ENCODE measurements at regions not wholly inside any gene's neighbourhood (a gene's known extent, or its start where the extent isn't known, plus 50 kb on each side); places are given as distances from the start of the nearest gene placed in this dataset.

- Histone ChIP-seq H3K4me1 (ENCODE audit: control insufficient read depth in 5 of 5, insufficient read depth in 5 of 5, low read length in 5 of 5) (peaks cover 0 to 8% (median 0%) of the 10 kb centered on the region in 5 donors), H3K9ac (ENCODE audit: insufficient read depth in 1 of 2, low read length in 2 of 2) (no peak overlapping the region), H3K27me3 (ENCODE audit: control insufficient read depth in 3 of 3, insufficient read depth in 3 of 3, low read length in 2 of 3) (no peaks in the 10 kb centered on the region), H3K36me3 (ENCODE audit: control insufficient read depth in 4 of 4, insufficient read depth in 4 of 4, low read length in 4 of 4) (no peaks in the 10 kb centered on the region), H3K27ac (ENCODE audit: low read depth in 1 of 2, low read length in 1 of 2) (no peak overlapping the region), H3K9me3 (ENCODE audit: control insufficient read depth in 4 of 4, insufficient read depth in 3 of 4, low read length in 3 of 4) (peaks cover 0 to 6% (median 0%) of the 10 kb centered on the region in 4 donors), H3K4me3 (no peak overlapping the region)
- ATAC-seq (ENCODE audit: insufficient read depth, low FRiP score) (no peak), DNase-seq (no peak)
- no peak for TF ChIP-seq CTCF (IDR thresholded peaks at IDR 0.05; ENCODE audit: control extremely low read depth, extremely low read depth)
- 95 to 96% methylated on average over 2 of the region's 2 CpGs for WGBS, 2 donors
Measured at GRCh38 chr7:16172366-16172765, 249.0 kb downstream of the CRPPA start.

DNA sequence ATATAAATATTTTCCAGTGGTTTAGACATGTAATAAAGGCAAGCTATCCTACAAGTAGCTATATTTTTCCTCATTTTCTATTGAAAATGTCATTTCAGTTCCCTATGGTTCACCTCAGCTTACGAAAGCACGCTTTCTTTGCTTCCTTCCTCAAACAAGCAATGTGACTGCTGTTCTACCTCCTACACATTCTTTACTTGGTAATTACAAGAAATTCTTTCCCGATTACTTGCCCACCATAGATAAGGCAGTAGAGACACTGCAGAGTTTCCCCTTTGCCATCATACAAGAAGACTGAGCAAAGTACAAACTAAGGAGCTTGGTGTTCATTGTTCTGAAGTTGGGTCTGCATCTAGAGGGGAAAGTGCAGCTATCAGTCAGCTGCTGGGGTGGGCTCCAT lies 249.4 kb downstream of the CRPPA start:
- TF ChIP-seq CTCF (IDR thresholded peaks at IDR 0.05; ENCODE audit: control extremely low read depth, extremely low read depth), result no peak
- H3K27me3 ChIP-seq (ENCODE audit: control insufficient read depth in 3 of 3, insufficient read depth in 3 of 3, low read length in 2 of 3), result no peaks in the 10 kb centered on the region
- 45 to 74% methylated on average over 3 of the region's 3 CpGs for WGBS, 2 donors
- H3K27ac ChIP-seq (ENCODE audit: low read depth in 1 of 2, low read length in 1 of 2), result no peak overlapping the region
- no peak for ATAC-seq (ENCODE audit: insufficient read depth, low FRiP score)
- DNase-seq, result no peak
- peaks cover 0 to 6% (median 0%) of the 10 kb centered on the region in 4 donors for H3K9me3 ChIP-seq (ENCODE audit: control insufficient read depth in 4 of 4, insufficient read depth in 3 of 4, low read length in 3 of 4)
- no peak overlapping the region for H3K9ac ChIP-seq (ENCODE audit: insufficient read depth in 1 of 2, low read length in 2 of 2)
- H3K4me3 ChIP-seq, result no peak overlapping the region
- H3K36me3 ChIP-seq (ENCODE audit: control insufficient read depth in 4 of 4, insufficient read depth in 4 of 4, low read length in 4 of 4), result no peaks in the 10 kb centered on the region
- peaks cover 0 to 8% (median 0%) of the 10 kb centered on the region in 5 donors for H3K4me1 ChIP-seq (ENCODE audit: control insufficient read depth in 5 of 5, insufficient read depth in 5 of 5, low read length in 5 of 5)

GRCh38 chr7:16170671-16171070 lies 250.7 kb downstream of the CRPPA start:
- 95 to 98% methylated on average over 18 of the region's 18 CpGs for WGBS, 2 donors
- DNase-seq, result no peak

More at GRCh38 chr7:16170671-16171070, 250.7 kb downstream of the CRPPA start:
- H3K27ac ChIP-seq (ENCODE audit: low read depth in 1 of 2, low read length in 1 of 2), result no peak overlapping the region
- no peak overlapping the region for H3K9ac ChIP-seq (ENCODE audit: insufficient read depth in 1 of 2, low read length in 2 of 2)
- no peaks in the 10 kb centered on the region for H3K36me3 ChIP-seq (ENCODE audit: control insufficient read depth in 4 of 4, insufficient read depth in 4 of 4, low read length in 4 of 4)
- TF ChIP-seq CTCF (IDR thresholded peaks at IDR 0.05; ENCODE audit: control extremely low read depth, extremely low read depth), result no peak
- peaks cover 0 to 8% (median 0%) of the 10 kb centered on the region in 5 donors for H3K4me1 ChIP-seq (ENCODE audit: control insufficient read depth in 5 of 5, insufficient read depth in 5 of 5, low read length in 5 of 5)
- H3K4me3 ChIP-seq, result no peak overlapping the region
- H3K9me3 ChIP-seq (ENCODE audit: control insufficient read depth in 4 of 4, insufficient read depth in 3 of 4, low read length in 3 of 4), result peaks cover 0 to 6% (median 0%) of the 10 kb centered on the region in 4 donors
- ATAC-seq (ENCODE audit: insufficient read depth, low FRiP score), result no peak
- no peaks in the 10 kb centered on the region for H3K27me3 ChIP-seq (ENCODE audit: control insufficient read depth in 3 of 3, insufficient read depth in 3 of 3, low read length in 2 of 3)
